Right atrium auricular region (tissue), 2 donors: ENCODE measurements at regions not wholly inside any gene's neighbourhood (a gene's known extent, or its start where the extent isn't known, plus 50 kb on each side); places are given as distances from the start of the nearest gene placed in this dataset.

ENCODE experiments used
- DNase-seq: peaks from one replicate; pipeline ENCODE4 v3.0.0-alpha.2; 2019; ENCODE audit warnings: low spot score
- H3K27ac ChIP-seq, 2 donors: fragments of 200-600 bp; sonication (generic); 1 replicate in 1 of 2; 2 replicates in 1 of 2; pipeline ENCODE4 v1.5.1; 2016 to 2019
- H3K27me3 ChIP-seq, 2 donors: fragments of 200-600 bp; sonication (generic); one replicate each; pipeline versions ENCODE4 v1.5.1 to v1.6.0; 2017 to 2019
- H3K36me3 ChIP-seq: fragments of 200-600 bp; sonication (generic); one replicate; pipeline ENCODE4 v1.5.1; 2016
- H3K4me1 ChIP-seq, 2 donors: fragments of 200-600 bp; sonication (generic); one replicate each; pipeline versions ENCODE4 v1.5.1 to v1.6.0; 2017 to 2019
- H3K4me3 ChIP-seq, 2 donors: fragments of 200-600 bp; sonication (generic); 1 replicate in 1 of 2; 2 replicates in 1 of 2; pipeline ENCODE4 v1.5.1; 2017 to 2019; ENCODE audit warnings: mild to moderate bottlenecking in 1 of 2, moderate library complexity in 1 of 2
- H3K9me3 ChIP-seq, 2 donors: fragments of 200-600 bp; sonication (generic); one replicate each; pipeline ENCODE4 v1.5.1; 2019
- CTCF ChIP-seq, 2 donors: fragments of 200-600 bp; sonication (generic); IDR thresholded peaks; one replicate each; pipeline ENCODE4 v1.5.1; 2019; ENCODE audit warnings: antibody characterized with exemption in 2 of 2

DNA sequence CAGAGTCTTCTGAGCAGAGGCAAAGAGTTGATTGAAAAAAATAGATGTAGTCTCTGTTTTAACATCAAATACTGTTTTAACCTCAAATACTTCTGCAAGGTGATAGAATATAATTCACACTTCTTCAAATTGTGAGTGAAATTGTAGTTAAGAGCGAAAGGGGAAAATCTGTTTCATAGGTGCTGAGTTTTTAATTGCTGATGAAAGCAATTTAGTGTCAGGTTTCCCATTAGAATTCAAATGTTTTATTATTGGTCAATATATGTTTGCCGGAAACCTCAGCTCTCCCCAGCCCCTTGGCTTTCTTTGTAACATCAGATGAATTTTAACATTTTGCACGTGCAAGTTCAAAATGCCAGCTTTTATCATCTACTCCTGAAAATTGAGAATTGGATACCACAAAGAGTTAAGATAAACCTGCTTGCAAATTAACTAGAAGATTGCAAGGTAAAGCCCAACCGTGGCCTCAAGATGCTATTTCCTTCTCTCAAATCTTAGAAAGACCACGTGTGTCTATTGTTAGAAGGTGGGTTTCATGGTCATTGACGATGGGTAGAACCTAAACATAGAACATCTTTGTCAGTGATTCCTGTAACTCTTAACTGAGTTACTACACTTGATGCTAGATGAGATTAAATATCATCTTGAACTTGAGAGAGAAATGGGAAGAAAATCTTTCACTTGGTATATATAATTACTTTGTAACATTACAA lies 1824.2 kb upstream of the TENM3 start:
- DNase-seq = no peak
- no peaks in the 10 kb centered on the region for H3K9me3 ChIP-seq
- no peaks in the 10 kb centered on the region for H3K4me1 ChIP-seq
- H3K4me3 ChIP-seq = no peak overlapping the region
- no peaks in the 10 kb centered on the region for H3K36me3 ChIP-seq
- H3K27me3 ChIP-seq = no peaks in the 10 kb centered on the region
- no peak for TF ChIP-seq CTCF (IDR thresholded peaks at IDR 0.05)
- H3K27ac ChIP-seq = no peak overlapping the region

DNA sequence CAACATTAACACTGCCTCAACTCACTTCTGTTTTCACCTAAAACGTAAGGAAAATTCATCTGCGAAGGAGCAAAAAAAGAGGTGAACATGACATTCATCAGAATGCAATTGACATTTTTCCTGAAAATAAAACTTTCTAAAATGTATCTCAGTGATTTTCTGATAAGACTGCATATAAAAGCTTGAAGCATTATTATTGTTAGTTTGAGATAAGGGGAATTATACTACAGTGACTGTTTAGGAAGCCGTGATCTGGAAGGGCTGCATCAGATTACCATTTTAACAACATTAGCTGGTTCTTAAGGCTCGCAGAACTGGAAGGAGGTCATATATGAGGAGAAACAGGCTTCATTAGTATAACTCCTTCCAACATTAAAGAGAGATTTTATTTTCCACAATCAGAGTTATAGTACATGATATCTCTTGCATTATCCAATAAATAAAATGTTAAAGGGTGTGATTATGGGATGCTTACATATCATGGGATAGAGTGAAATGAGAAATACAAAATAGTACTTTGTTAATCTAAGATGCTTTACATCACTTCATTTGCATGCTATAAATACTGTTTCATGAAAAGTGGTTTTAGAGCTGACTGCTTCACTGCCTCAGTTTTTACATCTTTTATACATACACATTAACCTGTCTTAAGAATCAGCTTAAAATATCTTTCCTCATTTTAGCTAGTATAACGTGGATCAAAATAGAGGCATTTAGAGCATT lies 1820.1 kb upstream of the TENM3 start:
- Histone ChIP-seq H3K27me3 (no peaks in the 10 kb centered on the region), H3K9me3 (no peaks in the 10 kb centered on the region), H3K4me1 (no peaks in the 10 kb centered on the region), H3K36me3 (no peaks in the 10 kb centered on the region), H3K27ac (no peak overlapping the region), H3K4me3 (no peak overlapping the region)
- no peak for DNase-seq
- no peak for TF ChIP-seq CTCF (IDR thresholded peaks at IDR 0.05)

- no peaks in the 10 kb centered on the region for H3K27me3 ChIP-seq
- no peak overlapping the region for H3K4me3 ChIP-seq
- H3K4me1 ChIP-seq = no peaks in the 10 kb centered on the region
- H3K36me3 ChIP-seq = no peaks in the 10 kb centered on the region
- no peak for DNase-seq
- no peak overlapping the region for H3K27ac ChIP-seq
- H3K9me3 ChIP-seq = no peaks in the 10 kb centered on the region
- no peak for TF ChIP-seq CTCF (IDR thresholded peaks at IDR 0.05)
Observed at GRCh38 chr4:180423712-180424057, 1819.5 kb upstream of the TENM3 start.

GRCh38 chr4:180426938-180427337 lies 1816.3 kb upstream of the TENM3 start:
- no peak for DNase-seq
- Histone ChIP-seq H3K27ac (no peak overlapping the region), H3K36me3 (no peaks in the 10 kb centered on the region), H3K9me3 (no peaks in the 10 kb centered on the region), H3K27me3 (no peaks in the 10 kb centered on the region), H3K4me3 (no peak overlapping the region), H3K4me1 (no peaks in the 10 kb centered on the region)
- TF ChIP-seq CTCF (IDR thresholded peaks at IDR 0.05) = no peak

DNA sequence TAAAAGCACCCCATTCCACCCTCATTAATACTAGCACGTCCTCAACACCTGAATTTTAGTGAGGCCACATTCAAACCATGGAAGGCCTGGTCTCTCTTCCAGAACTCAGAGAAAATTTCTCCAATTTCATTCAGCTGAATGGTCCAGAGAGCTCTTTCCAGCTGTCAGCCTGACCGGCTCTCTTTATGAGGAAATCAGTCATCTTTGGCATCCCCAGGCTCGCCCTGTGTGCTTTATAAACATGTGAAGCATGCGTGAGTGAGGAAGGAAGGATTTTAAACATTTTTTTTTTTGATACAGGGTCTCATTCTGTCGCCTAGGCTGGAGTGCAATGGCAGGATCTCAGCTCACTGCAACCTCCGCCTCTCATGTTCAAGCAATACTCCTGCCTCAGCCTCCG lies 1812.9 kb upstream of the TENM3 start:
- no peak for TF ChIP-seq CTCF (IDR thresholded peaks at IDR 0.05)

More for the DNA sequence above, 1812.9 kb upstream of the TENM3 start:
- no peak for DNase-seq
- no peaks in the 10 kb centered on the region for H3K36me3 ChIP-seq
- H3K4me3 ChIP-seq = no peak overlapping the region
- H3K27ac ChIP-seq = no peak overlapping the region
- H3K27me3 ChIP-seq = no peaks in the 10 kb centered on the region
- H3K9me3 ChIP-seq = no peaks in the 10 kb centered on the region
- no peaks in the 10 kb centered on the region for H3K4me1 ChIP-seq
